DMS153 treated with DMSO at 0.1 percent for 48 hours (cell line): ENCODE measurements at regions not wholly inside any gene's neighbourhood (a gene's known extent, or its start where the extent isn't known, plus 50 kb on each side); places are given as distances from the start of the nearest gene placed in this dataset.

Source experiments
- DNase-seq: peaks from one replicate; lab custom pipeline; 2025; ENCODE audit not compliant: unreplicated experiment; lab: John Stamatoyannopoulos, UW

DNA sequence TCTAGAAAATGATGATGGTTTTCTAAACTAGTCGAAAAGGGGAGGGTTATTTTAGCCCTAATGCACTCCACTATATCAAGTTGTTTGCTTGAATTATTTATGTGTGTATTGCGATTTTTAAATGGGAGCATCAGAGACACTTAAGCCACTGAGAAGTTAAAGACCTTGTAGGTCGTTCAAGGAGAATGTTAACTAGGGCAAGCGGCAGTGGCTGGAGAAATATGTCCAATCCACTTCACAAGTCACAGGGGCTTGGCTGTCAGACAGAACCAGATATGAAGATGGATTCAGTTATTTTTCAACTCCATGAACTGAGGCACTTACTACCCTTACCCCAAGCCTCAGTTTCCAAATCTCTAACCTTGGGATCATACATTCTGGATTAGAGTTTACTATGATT, 702.0 kb downstream of the CDH11 start:
- no peak for DNase-seq

DNA sequence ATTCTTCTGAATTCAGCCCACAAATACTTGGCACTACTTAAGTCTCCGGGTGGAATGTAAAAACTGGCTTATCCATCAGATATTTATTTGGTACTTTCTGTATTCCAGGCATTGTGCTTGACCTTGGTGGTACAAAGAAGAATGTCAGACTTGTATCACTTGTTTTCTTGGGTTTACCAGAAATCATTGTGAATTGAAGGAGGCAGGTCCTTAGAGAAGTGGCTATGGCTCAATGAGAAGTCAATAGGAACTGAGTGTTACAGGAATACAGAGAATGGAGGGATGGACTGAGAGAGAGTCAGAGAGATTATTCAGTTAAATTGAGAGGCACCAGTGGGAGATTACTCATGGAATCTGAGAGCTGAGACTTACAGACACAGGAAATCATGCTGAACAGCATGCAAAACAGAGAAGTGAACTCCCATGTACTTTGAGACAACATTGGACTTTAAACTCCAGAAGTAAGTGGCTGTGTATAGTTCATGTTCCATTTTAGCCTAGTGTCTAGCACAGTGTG, 704.1 kb downstream of the CDH11 start:
- no peak for DNase-seq

DNA sequence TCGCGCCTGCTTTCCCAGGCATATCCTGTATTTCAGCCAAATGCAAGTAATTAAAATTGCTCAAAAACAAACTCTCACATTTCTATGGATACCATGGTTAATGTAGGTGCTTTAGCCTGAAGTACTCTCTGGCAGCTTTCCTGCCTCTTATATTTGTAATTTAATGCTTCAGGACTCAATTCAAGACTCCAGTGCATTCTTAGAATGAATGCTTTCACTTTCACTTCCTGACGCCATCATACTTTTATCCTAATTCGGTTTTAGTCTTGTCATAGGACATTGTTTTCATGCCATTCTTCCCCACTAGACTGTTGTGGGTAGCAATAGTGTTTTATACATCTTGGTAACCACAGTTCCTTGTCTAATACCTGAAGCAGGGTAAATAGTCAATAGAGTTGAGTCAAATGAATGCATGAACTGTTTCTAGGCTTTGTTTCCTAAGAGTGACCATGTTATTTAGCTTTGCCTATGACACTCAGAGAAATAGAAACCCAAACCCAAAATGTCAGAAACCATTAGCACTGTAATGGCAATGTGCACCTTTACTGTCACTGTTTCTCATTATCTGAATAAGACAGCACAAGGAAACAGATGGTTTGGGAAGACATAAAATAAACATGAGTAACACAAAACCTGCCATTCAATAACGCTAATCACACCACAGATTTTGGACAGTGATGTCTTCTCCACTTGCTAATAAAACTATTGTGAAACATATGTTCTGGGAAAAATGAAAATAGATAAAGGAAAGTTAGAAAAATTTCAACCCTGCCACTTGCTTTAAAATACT, 705.5 kb downstream of the CDH11 start:
- DNase-seq, result no peak

DNA sequence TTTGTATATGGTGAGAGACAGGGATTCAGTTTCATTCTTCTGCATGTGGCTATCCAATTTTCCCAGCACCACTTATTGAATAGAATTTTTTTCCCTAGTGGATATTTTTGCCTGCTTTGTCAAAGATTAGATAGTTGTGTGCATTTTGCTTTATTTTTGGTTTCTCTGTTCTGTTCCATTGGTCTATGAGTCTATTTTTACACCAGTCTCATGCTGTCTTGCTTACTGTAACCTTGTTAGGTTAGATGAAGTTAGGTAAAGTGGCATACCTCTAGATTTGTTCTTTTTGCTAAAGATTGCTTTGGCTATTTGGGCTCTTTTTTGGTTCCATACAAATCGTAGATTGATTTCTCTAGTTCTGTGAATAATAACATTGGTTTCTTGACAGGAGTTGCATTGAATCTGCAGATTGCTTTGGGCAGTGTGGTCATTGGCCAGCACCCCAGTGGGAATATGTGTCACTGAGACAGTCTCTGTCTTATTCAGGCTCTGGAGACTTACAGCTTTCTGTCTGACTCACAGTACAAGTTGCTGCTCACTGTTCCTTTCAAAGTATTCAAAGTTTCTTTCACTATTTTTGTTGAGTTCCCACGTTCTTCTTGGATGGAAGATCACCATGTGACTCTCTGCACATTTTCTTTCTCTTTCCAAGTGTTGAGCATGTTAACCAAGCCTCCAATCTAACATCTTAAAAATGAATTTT, 709.1 kb downstream of the CDH11 start:
- no peak for DNase-seq

DNA sequence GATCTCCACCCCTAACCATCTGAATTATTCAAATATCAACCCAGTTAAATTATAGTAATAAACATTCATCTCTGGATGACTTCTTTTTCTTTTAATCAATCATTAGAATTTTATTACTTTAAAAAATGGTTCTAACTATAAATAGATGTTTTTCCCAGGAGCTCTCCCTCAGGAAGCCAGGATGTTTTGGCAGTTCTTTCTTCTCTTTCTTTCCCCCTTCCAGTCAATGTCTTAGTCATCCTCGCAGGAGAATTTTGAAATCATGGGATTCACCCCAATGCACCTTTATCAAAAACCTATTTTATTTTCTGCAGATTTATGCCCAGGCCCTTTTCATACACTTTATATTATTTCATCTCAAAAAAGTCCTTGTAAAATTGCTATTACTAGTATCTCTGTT, 711.6 kb downstream of the CDH11 start:
- no peak for DNase-seq

DNA sequence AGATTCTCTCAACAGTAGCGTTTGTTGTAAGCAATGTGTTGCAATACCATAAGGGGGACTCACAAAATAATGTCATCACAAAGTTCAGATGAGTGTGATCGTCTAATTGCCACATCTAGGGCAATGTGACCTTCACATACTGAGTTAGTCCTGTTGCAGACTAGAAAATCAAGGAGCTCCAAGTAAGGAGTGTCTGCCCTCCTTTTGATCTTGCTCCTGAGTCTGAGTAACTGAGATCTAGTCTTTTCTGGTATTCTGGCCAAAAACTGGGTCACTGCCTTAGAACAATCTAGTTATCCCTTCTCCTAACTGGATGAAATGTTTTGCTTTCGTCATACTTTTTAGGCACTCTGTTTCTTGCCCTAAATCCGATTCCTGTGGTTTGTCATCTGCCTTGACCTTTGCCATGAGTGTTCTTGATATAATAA, 712.1 kb downstream of the CDH11 start:
- no peak for DNase-seq

DNA sequence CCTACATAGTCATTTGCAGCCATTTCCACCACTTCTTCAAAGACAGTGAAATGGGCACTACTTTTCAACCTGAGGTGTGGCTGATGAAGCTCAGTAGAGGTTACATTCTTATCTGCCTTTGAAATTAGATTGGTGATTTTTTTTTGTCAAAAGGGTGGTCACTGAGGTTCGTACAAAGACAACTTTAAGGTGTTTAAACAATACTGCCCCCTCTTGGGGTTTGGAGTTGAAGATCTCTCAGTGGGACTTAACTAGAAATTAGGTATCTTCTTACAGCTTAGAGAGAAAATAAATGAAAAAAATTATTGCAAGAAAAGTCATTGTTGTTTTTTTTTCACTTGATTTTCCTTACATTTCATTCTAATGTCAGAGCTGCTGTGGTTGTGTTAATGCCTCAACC, 713.2 kb downstream of the CDH11 start:
- DNase-seq, result no peak

DNA sequence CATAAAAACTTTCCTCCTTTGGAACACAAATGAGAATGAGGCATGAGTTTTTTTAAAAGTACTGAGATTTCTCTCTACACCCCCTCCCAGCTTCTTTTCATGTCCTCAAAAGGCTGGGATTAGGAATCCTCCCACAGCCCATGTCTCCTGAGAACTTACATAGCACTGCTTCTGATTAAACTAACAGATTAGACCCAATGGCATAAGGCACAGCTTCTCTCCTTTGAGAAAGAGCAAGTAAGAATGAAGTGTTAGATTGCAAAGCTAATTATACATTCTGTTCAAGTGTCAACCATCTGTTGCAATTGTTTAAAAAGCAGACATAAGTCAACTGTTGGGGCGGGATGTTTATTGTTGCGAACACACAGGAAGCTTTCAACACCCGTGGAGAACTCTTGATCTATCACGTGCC, 715.1 kb downstream of the CDH11 start:
- DNase-seq, result no peak

DNA sequence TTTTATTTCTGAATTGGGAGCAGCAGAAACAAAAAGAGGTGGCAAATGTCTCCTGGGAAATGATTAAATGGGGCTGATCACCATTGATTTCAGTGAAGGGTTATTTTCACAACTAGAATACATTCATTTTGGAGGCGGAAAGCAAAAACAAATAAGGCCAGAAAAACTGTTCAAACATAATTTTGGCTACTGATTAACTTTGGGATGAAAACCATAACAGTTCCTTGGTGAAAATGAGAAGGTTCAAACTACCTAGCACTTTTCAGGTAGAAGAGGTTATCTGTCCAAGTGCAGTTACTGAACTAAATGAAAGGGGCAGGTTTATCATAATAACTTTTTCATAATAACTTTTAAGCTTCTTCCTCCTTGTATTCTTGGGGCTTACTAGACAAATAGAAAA, 718.5 kb downstream of the CDH11 start:
- no peak for DNase-seq

DNA sequence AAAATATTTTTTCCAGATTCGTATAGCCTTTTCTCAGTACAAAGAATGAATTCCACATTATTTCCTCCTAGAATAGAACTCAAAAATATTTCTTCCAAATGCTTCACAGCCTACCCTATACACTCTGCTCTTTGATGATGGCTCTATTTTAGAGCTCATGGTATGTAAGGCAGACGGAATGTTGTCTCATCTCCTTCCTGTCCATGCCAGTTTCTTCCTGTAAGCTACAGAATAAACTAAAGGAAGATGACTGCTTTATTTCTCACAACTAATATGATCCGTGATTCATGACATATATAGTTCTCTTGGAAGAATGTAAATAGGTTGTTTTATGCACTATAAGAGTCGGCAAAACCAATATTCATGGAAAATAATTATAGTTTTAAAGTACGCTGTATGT, 723.1 kb downstream of the CDH11 start:
- DNase-seq, result no peak

DNA sequence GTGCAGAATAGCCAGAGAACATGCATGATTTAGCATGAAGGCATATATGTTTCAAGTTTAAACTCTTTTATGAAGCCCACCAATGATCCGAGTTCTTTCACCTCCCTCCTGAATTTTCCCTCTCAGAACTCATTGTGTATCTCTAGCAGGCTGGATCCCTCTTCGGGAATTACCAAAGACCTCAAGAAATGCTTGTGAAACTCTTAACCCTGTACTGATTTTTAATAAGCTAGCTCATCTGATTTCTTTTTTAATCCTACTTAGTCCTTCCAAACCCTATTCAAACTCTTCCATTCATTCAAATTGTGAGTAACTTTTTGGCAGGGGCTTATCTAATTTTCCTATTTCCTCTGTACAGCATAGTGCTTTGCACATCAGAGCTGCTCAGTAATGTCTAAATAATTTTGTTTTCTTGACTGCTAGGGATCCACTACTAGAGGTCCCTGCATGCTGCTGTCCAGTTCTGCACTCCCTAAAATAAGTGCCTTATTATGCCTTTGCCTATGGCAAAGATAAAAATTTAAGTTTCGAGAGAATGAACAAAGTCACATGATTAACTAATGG, 723.8 kb downstream of the CDH11 start:
- DNase-seq, result no peak

DNA sequence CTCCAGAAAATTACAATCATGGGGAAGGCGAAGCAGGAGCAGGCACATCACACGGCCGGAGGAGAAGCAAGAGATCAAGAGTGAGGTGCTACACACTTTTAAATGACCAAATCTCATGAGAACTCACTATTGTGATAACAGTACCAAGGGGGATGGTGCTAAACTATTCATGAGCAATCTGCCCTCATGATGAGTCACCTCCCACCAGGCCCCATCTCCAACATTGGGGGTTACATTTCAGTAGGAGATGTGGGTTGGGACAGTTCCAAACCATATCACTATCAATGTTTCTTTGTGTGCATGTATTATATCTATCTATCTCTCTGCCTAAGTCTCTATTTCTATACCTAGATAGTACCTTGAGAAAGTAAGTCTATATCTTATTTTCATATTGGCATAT, 724.8 kb downstream of the CDH11 start:
- no peak for DNase-seq

DNA sequence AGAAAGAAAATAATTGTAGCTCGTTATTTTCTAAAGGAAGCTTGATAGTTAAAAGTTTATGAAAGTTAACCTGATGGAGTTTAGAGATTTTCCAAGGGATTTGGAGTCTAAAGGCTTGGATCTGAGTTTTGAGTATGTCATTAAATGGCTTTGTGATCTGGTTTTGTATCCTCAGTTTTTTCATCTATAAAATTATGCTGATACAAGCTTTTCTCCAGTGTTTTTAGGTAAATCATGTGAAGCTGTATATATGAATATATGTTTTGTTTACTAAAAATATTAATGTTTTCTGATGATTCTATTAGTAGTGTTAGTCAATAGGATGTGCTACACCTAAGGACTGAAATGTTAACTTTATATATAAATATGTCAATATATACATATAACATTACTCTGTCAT, 727.8 kb downstream of the CDH11 start:
- DNase-seq, result no peak

DNA sequence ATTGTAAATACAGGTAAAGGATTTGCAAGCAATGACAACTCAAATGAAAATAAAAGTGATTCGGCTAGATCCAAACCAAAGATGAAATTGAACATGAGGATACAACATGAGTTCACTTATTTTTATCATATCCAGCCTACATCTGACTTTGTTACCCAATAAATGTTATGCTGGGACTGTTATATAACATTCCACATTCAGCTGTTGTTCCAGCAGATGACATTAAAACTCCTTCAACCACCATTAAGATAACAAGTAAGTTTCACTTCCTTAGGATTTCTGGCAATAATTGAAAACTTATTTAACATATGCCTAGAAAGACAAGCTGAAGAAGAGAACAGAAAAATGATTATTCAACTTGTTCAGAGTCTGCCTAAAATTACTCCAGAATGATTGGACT, 729.4 kb downstream of the CDH11 start:
- no peak for DNase-seq

DNA sequence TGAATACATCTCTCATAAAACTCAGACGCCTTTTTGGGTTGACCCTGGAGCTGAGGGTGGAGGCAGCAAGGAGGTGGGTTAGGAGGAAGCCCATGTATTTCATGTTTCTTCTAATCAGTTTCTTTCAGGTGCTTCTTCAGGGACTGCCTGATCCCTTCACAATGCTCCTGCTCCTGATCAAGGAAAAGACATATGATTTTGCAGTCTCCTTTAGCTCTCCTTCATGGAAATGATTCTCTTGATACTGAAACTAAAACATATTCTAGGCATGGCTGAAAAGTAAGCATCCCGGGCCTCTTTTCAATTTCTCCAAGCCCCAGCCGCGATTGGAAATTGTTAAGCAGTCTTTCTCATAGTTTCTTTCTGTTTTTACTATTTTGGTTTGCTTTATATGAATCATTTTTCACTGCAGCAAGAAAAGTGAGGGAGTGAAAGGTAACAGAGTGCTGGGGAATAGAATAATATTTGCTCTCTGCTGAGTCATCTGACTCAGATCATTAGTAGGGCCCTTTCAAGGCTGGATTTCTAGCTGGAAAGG, 730.7 kb downstream of the CDH11 start:
- no peak for DNase-seq

DNA sequence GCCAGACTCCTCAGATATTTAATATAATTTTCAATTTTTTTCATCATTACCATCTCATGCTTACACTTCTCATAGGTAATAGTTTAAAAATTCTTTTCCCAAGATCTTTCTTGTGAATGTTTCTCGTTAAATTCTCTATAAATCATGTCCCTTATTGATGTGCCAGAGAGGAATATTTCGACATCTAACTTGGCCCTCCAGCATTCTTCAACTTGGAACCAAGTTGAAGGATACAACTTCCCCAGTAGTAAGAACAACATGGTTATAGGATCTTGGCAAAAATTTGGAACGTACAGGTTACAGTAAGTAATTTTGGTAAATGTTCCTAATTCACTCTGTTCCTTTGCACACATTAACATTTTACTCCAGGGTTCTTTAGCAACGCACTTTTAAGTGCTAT, 731.8 kb downstream of the CDH11 start:
- no peak for DNase-seq

DNA sequence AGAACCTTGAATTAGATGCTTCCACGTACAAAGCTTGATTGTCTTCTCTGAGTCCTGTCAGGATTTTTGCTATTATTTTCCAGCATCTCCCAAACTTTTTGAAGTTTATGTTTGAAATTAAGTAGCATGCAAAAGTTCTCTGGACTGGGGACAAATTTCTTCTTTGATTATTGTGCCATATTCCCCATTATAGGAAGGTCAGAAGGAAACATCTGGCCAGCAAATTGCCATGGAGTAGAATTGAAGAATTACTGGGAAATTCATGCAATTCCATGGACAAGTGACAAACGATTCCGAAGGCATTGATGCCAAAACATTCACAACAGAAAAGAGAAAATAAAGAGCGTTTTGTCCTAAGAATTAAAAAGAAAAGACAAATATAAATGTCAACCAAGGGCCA, 737.2 kb downstream of the CDH11 start:
- DNase-seq, result no peak

DNA sequence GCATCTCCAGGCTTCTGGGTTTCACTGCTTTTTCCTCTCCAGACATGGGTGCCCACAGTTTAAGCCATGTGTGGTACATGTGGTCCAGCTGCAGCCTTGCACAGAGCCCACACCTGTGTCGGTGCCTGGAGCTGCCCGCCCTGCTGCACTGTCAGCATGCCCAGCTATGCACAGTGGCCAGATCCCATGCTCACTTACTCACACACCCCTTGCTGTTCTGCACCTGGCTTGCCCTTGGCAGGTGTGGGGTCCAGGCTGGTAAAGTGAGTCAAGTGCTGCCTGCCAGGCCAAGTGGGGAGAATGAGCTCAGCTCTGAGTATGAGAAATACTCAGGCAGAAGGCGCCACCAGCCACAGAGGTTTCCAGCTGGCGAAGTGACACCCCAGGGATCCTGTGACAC, 739.9 kb downstream of the CDH11 start:
- no peak for DNase-seq

DNA sequence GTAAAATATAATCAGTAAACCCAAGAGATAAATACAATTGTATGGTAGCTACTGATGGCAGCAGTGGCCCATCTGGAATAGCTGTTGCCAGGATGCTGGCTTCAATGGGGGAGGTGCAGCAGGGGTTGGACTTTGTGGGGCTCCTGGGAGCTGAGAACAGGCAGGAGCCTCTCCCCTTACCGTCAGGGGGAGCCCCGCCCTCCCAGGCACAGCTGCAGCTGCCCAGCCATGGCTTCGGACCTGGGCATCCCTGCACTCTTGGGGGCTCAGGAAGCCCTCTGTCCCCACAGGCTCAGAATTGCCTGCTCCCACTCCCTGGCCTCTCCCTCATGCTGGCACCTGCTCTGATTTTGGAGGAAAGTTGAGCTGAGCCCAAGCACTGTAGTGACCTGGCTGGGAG, 741.1 kb downstream of the CDH11 start:
- no peak for DNase-seq

DNA sequence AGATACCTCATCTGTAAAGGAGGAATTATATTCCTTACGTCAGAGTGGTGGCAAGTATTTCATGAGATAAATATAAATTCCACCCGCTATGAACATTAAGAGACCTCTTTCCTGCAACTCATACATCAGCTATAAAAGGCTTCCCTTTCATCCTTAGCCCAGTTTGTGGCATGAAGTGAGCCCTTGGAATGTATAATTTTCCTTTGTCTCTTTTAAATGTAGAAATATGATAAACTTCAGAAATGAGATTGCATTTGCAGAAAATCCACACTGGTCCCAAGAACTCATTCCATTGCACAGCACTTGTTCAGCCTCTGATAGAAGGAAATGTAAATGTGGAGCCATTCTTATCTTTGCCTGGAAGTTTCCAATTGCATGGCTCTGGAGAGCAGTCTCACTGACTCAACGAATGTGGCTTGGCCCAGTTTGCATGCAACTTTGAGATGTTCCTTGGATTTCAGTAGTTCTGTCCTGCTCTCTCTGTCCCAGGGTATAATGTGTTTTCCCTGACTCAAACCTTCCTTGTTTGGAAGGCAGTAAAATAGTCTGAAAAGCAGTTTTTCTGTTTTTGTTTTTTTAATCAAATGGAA, 746.4 kb downstream of the CDH11 start:
- DNase-seq, result no peak

DNA sequence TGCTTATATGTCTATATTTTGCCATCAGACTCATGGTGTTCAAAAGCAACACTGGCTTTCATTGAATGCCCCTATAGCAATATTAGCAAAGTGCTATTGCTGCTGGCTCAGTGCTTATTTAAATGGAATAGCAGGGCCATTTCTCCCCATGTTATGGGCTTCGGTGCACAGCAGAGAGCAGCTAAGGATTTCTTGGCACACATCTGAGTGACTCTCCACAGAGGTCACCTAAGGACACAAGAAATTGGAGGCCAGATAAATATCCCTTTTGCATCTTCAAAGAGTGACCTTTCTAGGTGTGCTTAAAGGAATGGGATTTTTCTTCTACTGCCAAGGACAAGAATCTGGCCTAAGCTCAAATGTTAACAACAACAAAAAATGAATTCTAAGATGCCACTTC, 751.8 kb downstream of the CDH11 start:
- DNase-seq, result no peak
